ENCODE measurements at regions not wholly inside any gene's neighbourhood (a gene's known extent, or its start where the extent isn't known, plus 50 kb on each side); places are given as distances from the start of the nearest gene placed in this dataset.

DNA sequence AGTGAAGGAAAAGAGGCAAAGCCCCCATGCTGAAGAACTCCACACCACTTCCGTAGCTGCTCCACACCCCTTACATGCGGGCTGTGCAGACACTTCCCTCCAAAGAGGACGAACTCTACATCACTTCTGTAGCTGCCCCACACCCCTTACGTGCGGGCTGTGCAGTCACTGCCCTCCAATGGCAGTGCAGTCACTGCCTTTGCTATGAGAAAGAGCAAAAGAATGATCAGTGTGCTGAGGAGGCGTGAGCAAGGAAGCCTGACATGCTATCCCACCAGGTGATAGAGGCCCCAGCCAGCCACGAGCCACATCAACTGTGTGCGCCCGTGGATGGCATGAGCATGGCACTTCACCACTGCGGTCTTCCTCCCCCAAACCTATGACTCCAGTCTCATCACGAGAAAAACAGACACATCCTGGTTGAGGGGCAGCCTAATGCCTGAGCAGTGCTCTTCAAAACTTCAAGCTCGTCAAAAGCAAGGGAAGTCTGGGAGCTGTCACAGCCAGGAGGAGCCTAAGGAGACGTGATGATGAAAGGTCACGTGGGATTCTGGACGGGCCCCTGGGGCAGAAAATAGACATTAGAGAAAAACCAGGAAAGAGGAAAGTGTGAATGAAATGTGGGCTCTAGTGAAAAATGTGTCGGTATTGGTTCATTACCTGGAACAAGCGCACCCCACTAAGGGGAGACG, 60.8 kb upstream of the C14orf180 start:
- TF ChIP-seq, protein P1, sequence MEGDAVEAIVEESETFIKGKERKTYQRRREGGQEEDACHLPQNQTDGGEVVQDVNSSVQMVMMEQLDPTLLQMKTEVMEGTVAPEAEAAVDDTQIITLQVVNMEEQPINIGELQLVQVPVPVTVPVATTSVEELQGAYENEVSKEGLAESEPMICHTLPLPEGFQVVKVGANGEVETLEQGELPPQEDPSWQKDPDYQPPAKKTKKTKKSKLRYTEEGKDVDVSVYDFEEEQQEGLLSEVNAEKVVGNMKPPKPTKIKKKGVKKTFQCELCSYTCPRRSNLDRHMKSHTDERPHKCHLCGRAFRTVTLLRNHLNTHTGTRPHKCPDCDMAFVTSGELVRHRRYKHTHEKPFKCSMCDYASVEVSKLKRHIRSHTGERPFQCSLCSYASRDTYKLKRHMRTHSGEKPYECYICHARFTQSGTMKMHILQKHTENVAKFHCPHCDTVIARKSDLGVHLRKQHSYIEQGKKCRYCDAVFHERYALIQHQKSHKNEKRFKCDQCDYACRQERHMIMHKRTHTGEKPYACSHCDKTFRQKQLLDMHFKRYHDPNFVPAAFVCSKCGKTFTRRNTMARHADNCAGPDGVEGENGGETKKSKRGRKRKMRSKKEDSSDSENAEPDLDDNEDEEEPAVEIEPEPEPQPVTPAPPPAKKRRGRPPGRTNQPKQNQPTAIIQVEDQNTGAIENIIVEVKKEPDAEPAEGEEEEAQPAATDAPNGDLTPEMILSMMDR (optimal IDR thresholded peaks at IDR 0.05 in 1 of 3, IDR thresholded peaks at IDR 0.05 in 1 of 3, conservative IDR thresholded peaks at IDR 0.05 in 1 of 3; ENCODE audit: extremely low read depth in 1 of 3, insufficient read depth in 2 of 3, low read length in 3 of 3): no peak
- TF ChIP-seq EZH2 (IDR thresholded peaks at IDR 0.05; ENCODE audit: low read length): no peak
